CD4-positive, alpha-beta T cell treated with Interleukin-15 for 4 hours (primary cell): ENCODE measurements at regions not wholly inside any gene's neighbourhood (a gene's known extent, or its start where the extent isn't known, plus 50 kb on each side); places are given as distances from the start of the nearest gene placed in this dataset.
"Not testable (repeated sequence)": the region's sequence is repeated elsewhere in the genome, so short reads cannot be mapped to it uniquely, and the experiment has no call there.

Experiments
- DNase-seq: peaks from one replicate; pipeline ENCODE4 v3.0.0-alpha.2; 2020; ENCODE audit warnings: low spot score

- DNase-seq, result no peak
Observed at GRCh38 chr2:122070241-122070731, 314.8 kb downstream of the TSN start.

GRCh38 chr2:122072666-122073065 is 317.2 kb downstream of the TSN start:
- DNase-seq, result no peak

GRCh38 chr2:122074201-122074600 is 318.8 kb downstream of the TSN start:
- no peak for DNase-seq

GRCh38 chr2:122075381-122075780 is 319.9 kb downstream of the TSN start:
- DNase-seq, result no peak

GRCh38 chr2:122077114-122077513 is 321.7 kb downstream of the TSN start:
- DNase-seq, result no peak

GRCh38 chr2:122077771-122078170 is 322.3 kb downstream of the TSN start:
- DNase-seq, result no peak

GRCh38 chr2:122078451-122078850 is 323.0 kb downstream of the TSN start:
- DNase-seq, result no peak

GRCh38 chr2:122079844-122080243 is 324.4 kb downstream of the TSN start:
- DNase-seq, result no peak

GRCh38 chr2:122080316-122080715 is 324.9 kb downstream of the TSN start:
- no peak for DNase-seq

GRCh38 chr2:122080871-122081270 is 325.4 kb downstream of the TSN start:
- no peak for DNase-seq

GRCh38 chr2:122081751-122082150 is 326.3 kb downstream of the TSN start:
- no peak for DNase-seq

- no peak for DNase-seq
Observed at GRCh38 chr2:122083256-122084048, 328.0 kb downstream of the TSN start.

- not testable (repeated sequence) for DNase-seq
Observed at GRCh38 chr2:122085672-122086071, 330.2 kb downstream of the TSN start.

GRCh38 chr2:122094557-122094956 is 339.1 kb downstream of the TSN start:
- DNase-seq, result no peak

GRCh38 chr2:122096761-122097160 is 341.3 kb downstream of the TSN start:
- DNase-seq, result no peak

GRCh38 chr2:122098306-122098705 is 342.9 kb downstream of the TSN start:
- no peak for DNase-seq

- DNase-seq, result no peak
Observed at GRCh38 chr2:122100346-122100745, 344.9 kb downstream of the TSN start.

GRCh38 chr2:122100756-122101155 is 345.3 kb downstream of the TSN start:
- no peak for DNase-seq

GRCh38 chr2:122101319-122101718 is 345.9 kb downstream of the TSN start:
- no peak for DNase-seq

GRCh38 chr2:122105171-122105876 is 349.9 kb downstream of the TSN start:
- no peak for DNase-seq

GRCh38 chr2:122105877-122106206 is 350.4 kb downstream of the TSN start:
- DNase-seq, result no peak

GRCh38 chr2:122108186-122108585 is 352.7 kb downstream of the TSN start:
- DNase-seq, result no peak

- DNase-seq, result no peak
Observed at GRCh38 chr2:122112216-122113005, 357.0 kb downstream of the TSN start.
